Pancreas (tissue), 10 donors: ENCODE measurements at regions not wholly inside any gene's neighbourhood (a gene's known extent, or its start where the extent isn't known, plus 50 kb on each side); places are given as distances from the start of the nearest gene placed in this dataset.

Experiments used
- ATAC-seq, 4 donors: fragments of 200-7000 bp; cut with Tn5 transposase; one replicate each; pipeline versions ENCODE4 v1.8.0 to v1.9.1; 2020; ENCODE audit warnings: mild to moderate bottlenecking in 4 of 4, moderate library complexity in 4 of 4
- DNase-seq, 6 donors: peaks; one replicate each; pipeline ENCODE4 v3.0.0-alpha.2; 2020
- FAIRE-seq: peaks from 2 replicates; lab custom pipeline; 2012; peaks lifted over from hg19 to GRCh38; lab: Jason Lieb, UNC
- H3K27ac ChIP-seq, 4 donors: fragments of 200-600 bp; sonication (generic); 1 replicate in 3 of 4; 2 replicates in 1 of 4; pipeline versions ENCODE4 v1.5.0 to v1.8.0; 2020
- H3K27me3 ChIP-seq, 4 donors: fragments of 200-600 bp; one replicate each; pipeline ENCODE4 v1.8.0; 2021
- H3K36me3 ChIP-seq, 3 donors: fragments of 200-600 bp; sonication (generic) in 1 of 3; one replicate each; pipeline versions ENCODE4 v1.5.0 to v1.8.0; 2020 to 2021
- H3K4me1 ChIP-seq, 3 donors: fragments of 200-600 bp; one replicate each; pipeline ENCODE4 v1.8.0; 2021
- H3K4me3 ChIP-seq, 4 donors: fragments of 200-600 bp; sonication (generic) in 2 of 4; one replicate each; pipeline versions ENCODE4 v1.5.0 to v1.8.0; 2020 to 2021
- H3K9me3 ChIP-seq, 4 donors: fragments of 200-600 bp; one replicate each; pipeline ENCODE4 v1.8.0; 2021
- WGBS, 2 donors: extraction: QIAGEN DNeasy Blood & Tissue Kit; methylation state at CpG; one replicate each; pipeline ENCODE4 v1.1.7; 2013; 5-methylcytosine and 5-hydroxymethylcytosine counted together
- intact Hi-C, 3 donors: fragments of 100-400 bp; cut with DNase I; formaldehyde crosslinking; loops; one replicate each; pipeline versions ENCODE4 v1.11.1 to v1.14.2; 2022
- TF ChIP-seq, protein P1 (sequence below), 4 donors: fragments of 200-600 bp; sonication (generic) in 3 of 4; IDR thresholded peaks; one replicate each; pipeline versions ENCODE4 v1.5.0 to v1.8.0; 2021; ENCODE audit warnings: antibody characterized with exemption in 4 of 4
- donor health status: healthy with polysubstance abuse.
- donor health status: DM: no; HTN: no; CAD: no; lungs with moderate emphysema.
- donor health status: DM: no; HTN: no; CAD: no.
- donor health status: control.
- donor health status: control.
- donor health status: Bipolar disorder and iron deficiency.
- donor health status: DM: yes; HTN: yes; CAD: no.
- donor health status: DM: no; HTN: no; CAD: no.
- donor health status: DM: no; HTN: no; CAD: no.
- donor health status: DM: yes; HTN: yes; CAD: no.

DNA sequence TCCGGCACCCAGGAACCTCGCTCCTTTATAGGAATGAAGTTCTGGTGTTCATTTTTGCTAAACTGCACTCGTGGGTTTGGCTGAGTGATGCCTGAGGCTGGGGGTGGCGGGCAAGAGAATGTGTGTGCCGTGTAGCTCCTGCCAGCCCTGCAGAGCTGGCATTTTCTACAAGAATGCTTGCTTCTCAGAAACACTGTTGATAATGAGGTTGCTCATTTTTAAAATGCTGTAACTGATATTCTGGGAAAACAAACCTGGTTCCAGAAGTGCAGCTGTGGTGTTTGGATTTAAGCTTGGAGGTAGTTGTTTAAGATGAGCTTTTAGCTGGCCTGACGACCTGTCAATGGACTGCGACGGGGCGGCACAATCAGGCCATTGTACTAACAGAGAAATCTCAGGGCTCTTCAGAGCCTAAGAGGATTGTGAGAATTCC is 511.9 kb upstream of the TNP1 start:
- intact Hi-C loops, result no loop called here
- Histone ChIP-seq H3K4me1 (no peaks in the 10 kb centered on the region), H3K27ac (no peak overlapping the region), H3K4me3 (no peak overlapping the region), H3K9me3 (no peaks in the 10 kb centered on the region), H3K27me3 (no peaks in the 10 kb centered on the region), H3K36me3 (no peaks in the 10 kb centered on the region)
- FAIRE-seq (no peak), DNase-seq (no peak), ATAC-seq (peak in 1 of 4 donors; percentile 34)
- TF ChIP-seq, protein P1, sequence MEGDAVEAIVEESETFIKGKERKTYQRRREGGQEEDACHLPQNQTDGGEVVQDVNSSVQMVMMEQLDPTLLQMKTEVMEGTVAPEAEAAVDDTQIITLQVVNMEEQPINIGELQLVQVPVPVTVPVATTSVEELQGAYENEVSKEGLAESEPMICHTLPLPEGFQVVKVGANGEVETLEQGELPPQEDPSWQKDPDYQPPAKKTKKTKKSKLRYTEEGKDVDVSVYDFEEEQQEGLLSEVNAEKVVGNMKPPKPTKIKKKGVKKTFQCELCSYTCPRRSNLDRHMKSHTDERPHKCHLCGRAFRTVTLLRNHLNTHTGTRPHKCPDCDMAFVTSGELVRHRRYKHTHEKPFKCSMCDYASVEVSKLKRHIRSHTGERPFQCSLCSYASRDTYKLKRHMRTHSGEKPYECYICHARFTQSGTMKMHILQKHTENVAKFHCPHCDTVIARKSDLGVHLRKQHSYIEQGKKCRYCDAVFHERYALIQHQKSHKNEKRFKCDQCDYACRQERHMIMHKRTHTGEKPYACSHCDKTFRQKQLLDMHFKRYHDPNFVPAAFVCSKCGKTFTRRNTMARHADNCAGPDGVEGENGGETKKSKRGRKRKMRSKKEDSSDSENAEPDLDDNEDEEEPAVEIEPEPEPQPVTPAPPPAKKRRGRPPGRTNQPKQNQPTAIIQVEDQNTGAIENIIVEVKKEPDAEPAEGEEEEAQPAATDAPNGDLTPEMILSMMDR (IDR thresholded peaks at IDR 0.05), result no peak
- WGBS, 2 donors, result 51 to 54% methylated on average over 9 of the region's 9 CpGs

DNA sequence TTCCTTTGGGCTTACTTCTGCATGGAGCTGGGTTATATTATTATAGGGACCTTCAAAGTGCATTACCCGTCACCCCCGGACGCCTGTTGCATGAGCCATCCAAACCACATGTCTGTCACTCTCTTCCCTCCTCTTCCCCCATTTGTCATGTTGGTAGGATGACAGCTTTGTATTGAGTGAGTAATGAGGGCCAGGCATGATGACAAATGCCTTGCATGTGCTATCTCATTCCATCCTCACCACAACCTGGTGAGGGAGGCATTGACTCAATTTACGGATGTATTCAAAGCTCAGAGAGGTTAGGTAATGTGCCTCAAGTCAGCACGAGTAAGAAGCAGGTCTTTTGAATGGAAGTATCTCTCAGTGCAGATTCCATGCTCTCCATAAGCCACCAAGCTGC is 510.5 kb upstream of the TNP1 start:
- DNase-seq, result no peak
- Histone ChIP-seq H3K9me3 (no peaks in the 10 kb centered on the region), H3K4me1 (no peaks in the 10 kb centered on the region), H3K27me3 (no peaks in the 10 kb centered on the region), H3K27ac (no peak overlapping the region), H3K4me3 (no peak overlapping the region), H3K36me3 (no peaks in the 10 kb centered on the region)
- TF ChIP-seq, protein P1 (IDR thresholded peaks at IDR 0.05), result no peak
- intact Hi-C loops, result no loop called here
- no peak for FAIRE-seq
- 83 to 84% methylated on average over 5 of the region's 5 CpGs for WGBS, 2 donors
- no peak for ATAC-seq

DNA sequence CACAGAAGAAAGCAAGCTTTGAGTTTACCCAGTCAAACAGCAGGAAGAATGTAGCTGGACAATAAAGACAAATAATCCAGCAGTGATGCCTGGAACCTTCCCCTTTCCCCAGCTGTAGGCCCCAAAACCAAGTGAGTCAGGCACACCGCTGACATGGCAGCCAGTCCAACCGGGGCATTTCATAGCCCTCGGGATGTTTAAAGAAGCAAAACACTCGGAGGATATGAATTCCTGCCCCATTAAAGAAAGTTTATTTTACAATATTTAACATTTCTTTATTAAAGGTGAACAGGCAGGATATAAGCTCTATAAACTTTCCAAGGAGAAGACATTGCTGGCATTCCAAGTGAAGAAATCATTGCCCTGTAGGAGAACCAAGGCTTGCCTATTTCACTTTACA is 507.6 kb upstream of the TNP1 start:
- no peaks in the 10 kb centered on the region for H3K4me1 ChIP-seq
- FAIRE-seq (no peak), DNase-seq (no peak), ATAC-seq (no peak)
- no peaks in the 10 kb centered on the region for H3K36me3 ChIP-seq
- TF ChIP-seq, protein P1 (IDR thresholded peaks at IDR 0.05), result no peak
- 91% methylated on average over 4 of the region's 4 CpGs for WGBS, 2 donors
- intact Hi-C loops, result no loop called here
- no peak overlapping the region for H3K4me3 ChIP-seq
- H3K27ac ChIP-seq, result no peak overlapping the region
- no peaks in the 10 kb centered on the region for H3K9me3 ChIP-seq
- no peaks in the 10 kb centered on the region for H3K27me3 ChIP-seq

DNA sequence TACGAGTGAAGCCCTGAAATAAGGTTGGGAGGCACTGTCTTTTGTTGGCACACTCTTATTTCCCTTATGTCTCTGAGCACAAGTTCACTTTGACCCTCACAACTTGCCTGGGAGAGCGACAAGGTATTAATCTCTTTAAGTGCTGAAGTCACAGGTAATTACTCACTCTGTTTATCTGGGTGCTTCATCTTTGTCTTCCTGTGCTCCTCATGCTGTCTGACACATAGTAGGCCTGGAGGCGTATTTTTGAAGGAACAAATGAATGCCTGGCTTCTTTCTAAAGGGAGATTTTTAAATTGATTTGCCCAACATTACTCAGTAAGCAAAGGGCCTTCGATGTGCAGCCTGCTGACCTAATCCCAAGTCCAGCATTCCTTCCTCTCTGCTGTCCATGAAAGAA is 507.1 kb upstream of the TNP1 start:
- Histone ChIP-seq H3K9me3 (no peaks in the 10 kb centered on the region), H3K27ac (no peak overlapping the region), H3K36me3 (no peaks in the 10 kb centered on the region), H3K4me3 (no peak overlapping the region), H3K4me1 (no peaks in the 10 kb centered on the region), H3K27me3 (no peaks in the 10 kb centered on the region)
- FAIRE-seq, result no peak
- 62 to 68% methylated on average over 4 of the region's 4 CpGs for WGBS, 2 donors
- TF ChIP-seq, protein P1 (IDR thresholded peaks at IDR 0.05), result no peak
- no peak for ATAC-seq
- intact Hi-C loops, result no loop called here
- DNase-seq, result no peak

DNA sequence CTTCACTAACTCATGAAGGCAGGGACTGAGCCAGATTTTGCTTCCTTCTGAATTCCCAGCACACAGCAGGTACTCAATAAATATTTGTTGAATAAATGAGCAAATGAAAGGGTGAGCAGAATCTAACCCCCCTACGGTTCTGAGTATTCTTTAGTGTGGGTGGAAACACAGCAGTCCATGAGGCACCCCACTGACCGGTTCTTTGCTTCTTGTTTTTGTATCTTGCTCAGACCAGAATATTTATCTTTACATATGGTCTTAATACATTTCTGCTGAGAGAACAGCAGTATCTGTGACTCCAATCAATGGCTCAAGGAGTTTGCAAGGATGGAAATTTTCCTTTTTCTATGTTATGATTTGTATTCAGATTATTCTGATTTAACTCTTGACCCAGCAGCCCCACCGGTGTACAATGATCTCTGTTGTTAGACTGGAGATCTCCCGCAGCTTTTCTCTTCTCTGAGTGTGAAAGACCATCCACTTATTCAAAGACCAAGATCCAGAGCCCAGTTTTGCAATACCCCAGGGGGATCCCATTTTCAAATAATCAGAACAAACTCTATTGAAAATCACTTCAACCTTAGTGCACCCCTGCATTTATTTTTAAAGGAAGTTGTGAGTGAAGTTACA is 506.5 kb upstream of the TNP1 start:
- H3K27ac ChIP-seq, result no peak overlapping the region
- 59 to 66% methylated on average over 4 of the region's 4 CpGs for WGBS, 2 donors
- no peak for FAIRE-seq
- no peaks in the 10 kb centered on the region for H3K9me3 ChIP-seq
- no peaks in the 10 kb centered on the region for H3K36me3 ChIP-seq
- no peaks in the 10 kb centered on the region for H3K27me3 ChIP-seq
- TF ChIP-seq, protein P1 (IDR thresholded peaks at IDR 0.05), result no peak
- H3K4me1 ChIP-seq, result no peaks in the 10 kb centered on the region
- ATAC-seq, result no peak
- intact Hi-C loops, result no loop called here
- H3K4me3 ChIP-seq, result no peak overlapping the region
- no peak for DNase-seq
